NCI-H1092 treated with DMSO at 0.1 percent for 48 hours (cell line): ENCODE measurements at regions not wholly inside any gene's neighbourhood (a gene's known extent, or its start where the extent isn't known, plus 50 kb on each side); places are given as distances from the start of the nearest gene placed in this dataset.
"Not testable (repeated sequence)": the region's sequence is repeated elsewhere in the genome, so short reads cannot be mapped to it uniquely, and the experiment has no call there.

ENCODE experiments used
- DNase-seq: peaks from one replicate; lab custom pipeline; 2025; lab: John Stamatoyannopoulos, UW

GRCh38 chr10:91088300-91089140 is 131.9 kb upstream of the PCGF5 start:
- DNase-seq: peak; percentile 6

GRCh38 chr10:91090761-91091529 is 129.5 kb upstream of the PCGF5 start:
- peak; percentile 2 for DNase-seq

- DNase-seq: no peak
Observed at GRCh38 chr10:91091780-91092179, 128.7 kb upstream of the PCGF5 start.

- DNase-seq: no peak
Observed at GRCh38 chr10:91096274-91096673, 124.2 kb upstream of the PCGF5 start.

- no peak for DNase-seq
Observed at GRCh38 chr10:91097313-91097712, 123.2 kb upstream of the PCGF5 start.

- DNase-seq: not testable (repeated sequence)
Observed at GRCh38 chr10:91098021-91098420, 122.4 kb upstream of the PCGF5 start.

- DNase-seq: no peak
Observed at GRCh38 chr10:91103384-91104192, 116.9 kb upstream of the PCGF5 start.

- no peak for DNase-seq
Observed at GRCh38 chr10:91104193-91105041, 116.0 kb upstream of the PCGF5 start.

GRCh38 chr10:91105269-91105668 is 115.2 kb upstream of the PCGF5 start:
- DNase-seq: no peak

GRCh38 chr10:91108820-91109219 is 111.6 kb upstream of the PCGF5 start:
- DNase-seq: no peak

- no peak for DNase-seq
Observed at GRCh38 chr10:91111060-91111459, 109.4 kb upstream of the PCGF5 start.

GRCh38 chr10:91115618-91116390 is 104.7 kb upstream of the PCGF5 start:
- no peak for DNase-seq

- DNase-seq: no peak
Observed at GRCh38 chr10:91117505-91117904, 103.0 kb upstream of the PCGF5 start.

- DNase-seq: no peak
Observed at GRCh38 chr10:91120348-91120747, 100.1 kb upstream of the PCGF5 start.

GRCh38 chr10:91123261-91123660 is 97.2 kb upstream of the PCGF5 start:
- DNase-seq: no peak

GRCh38 chr10:91124016-91124415 is 96.4 kb upstream of the PCGF5 start:
- no peak for DNase-seq

- no peak for DNase-seq
Observed at GRCh38 chr10:91126471-91126870, 94.0 kb upstream of the PCGF5 start.

- no peak for DNase-seq
Observed at GRCh38 chr10:91127341-91128082, 93.0 kb upstream of the PCGF5 start.

- no peak for DNase-seq
Observed at GRCh38 chr10:91135113-91135512, 85.3 kb upstream of the PCGF5 start.
